Cardiac muscle cell (in vitro differentiated cells and primary cell): ENCODE measurements at regions not wholly inside any gene's neighbourhood (a gene's known extent, or its start where the extent isn't known, plus 50 kb on each side); places are given as distances from the start of the nearest gene placed in this dataset.

ENCODE experiments used
- DNase-seq, 2 donors: peaks; one replicate each; pipeline versions ENCODE4 v3.0.0 to v3.0.0-alpha.2; 2010 to 2017; ENCODE audit warnings: low read depth in 1 of 2, low spot score in 1 of 2
- H3K27ac ChIP-seq: fragments of 200-600 bp; sonication (generic); 2 replicates; pipeline ENCODE4 v1.5.1; 2016
- H3K27me3 ChIP-seq: fragments of 200-600 bp; sonication (generic); 2 replicates; pipeline ENCODE4 v1.6.0; 2016; ENCODE audit warnings: control low read depth
- H3K36me3 ChIP-seq: fragments of 200-600 bp; sonication (generic); 2 replicates; pipeline ENCODE4 v1.5.1; 2016; ENCODE audit warnings: control low read depth
- H3K4me1 ChIP-seq: fragments of 200-600 bp; sonication (generic); 2 replicates; pipeline ENCODE4 v1.8.1; 2017; ENCODE audit warnings: low read depth, mild to moderate bottlenecking, mixed run types
- H3K4me3 ChIP-seq: fragments of 200-600 bp; sonication (generic); 2 replicates; pipeline ENCODE4 v1.5.1; 2016; ENCODE audit warnings: mild to moderate bottlenecking
- H3K9me3 ChIP-seq: fragments of 200-600 bp; sonication (generic); 2 replicates; pipeline ENCODE4 v1.5.1; 2017; ENCODE audit warnings: low read depth, mild to moderate bottlenecking, control low read depth
- TF ChIP-seq, protein P1 (sequence below): IDR thresholded peaks from 2 replicates; pipeline ENCODE4 v1.5.1; 2012; ENCODE audit warnings: low read depth, mild to moderate bottlenecking, low read length

GRCh38 chr6:78462728-78463127, 404.6 kb upstream of the IRAK1BP1 start:
- Histone ChIP-seq H3K4me3 (no peak overlapping the region), H3K27ac (no peak overlapping the region), H3K9me3 (no peaks in the 10 kb centered on the region), H3K36me3 (no peaks in the 10 kb centered on the region), H3K27me3 (no peaks in the 10 kb centered on the region), H3K4me1 (no peaks in the 10 kb centered on the region)
- TF ChIP-seq, protein P1, sequence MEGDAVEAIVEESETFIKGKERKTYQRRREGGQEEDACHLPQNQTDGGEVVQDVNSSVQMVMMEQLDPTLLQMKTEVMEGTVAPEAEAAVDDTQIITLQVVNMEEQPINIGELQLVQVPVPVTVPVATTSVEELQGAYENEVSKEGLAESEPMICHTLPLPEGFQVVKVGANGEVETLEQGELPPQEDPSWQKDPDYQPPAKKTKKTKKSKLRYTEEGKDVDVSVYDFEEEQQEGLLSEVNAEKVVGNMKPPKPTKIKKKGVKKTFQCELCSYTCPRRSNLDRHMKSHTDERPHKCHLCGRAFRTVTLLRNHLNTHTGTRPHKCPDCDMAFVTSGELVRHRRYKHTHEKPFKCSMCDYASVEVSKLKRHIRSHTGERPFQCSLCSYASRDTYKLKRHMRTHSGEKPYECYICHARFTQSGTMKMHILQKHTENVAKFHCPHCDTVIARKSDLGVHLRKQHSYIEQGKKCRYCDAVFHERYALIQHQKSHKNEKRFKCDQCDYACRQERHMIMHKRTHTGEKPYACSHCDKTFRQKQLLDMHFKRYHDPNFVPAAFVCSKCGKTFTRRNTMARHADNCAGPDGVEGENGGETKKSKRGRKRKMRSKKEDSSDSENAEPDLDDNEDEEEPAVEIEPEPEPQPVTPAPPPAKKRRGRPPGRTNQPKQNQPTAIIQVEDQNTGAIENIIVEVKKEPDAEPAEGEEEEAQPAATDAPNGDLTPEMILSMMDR = no peak
- DNase-seq = no peak

DNA sequence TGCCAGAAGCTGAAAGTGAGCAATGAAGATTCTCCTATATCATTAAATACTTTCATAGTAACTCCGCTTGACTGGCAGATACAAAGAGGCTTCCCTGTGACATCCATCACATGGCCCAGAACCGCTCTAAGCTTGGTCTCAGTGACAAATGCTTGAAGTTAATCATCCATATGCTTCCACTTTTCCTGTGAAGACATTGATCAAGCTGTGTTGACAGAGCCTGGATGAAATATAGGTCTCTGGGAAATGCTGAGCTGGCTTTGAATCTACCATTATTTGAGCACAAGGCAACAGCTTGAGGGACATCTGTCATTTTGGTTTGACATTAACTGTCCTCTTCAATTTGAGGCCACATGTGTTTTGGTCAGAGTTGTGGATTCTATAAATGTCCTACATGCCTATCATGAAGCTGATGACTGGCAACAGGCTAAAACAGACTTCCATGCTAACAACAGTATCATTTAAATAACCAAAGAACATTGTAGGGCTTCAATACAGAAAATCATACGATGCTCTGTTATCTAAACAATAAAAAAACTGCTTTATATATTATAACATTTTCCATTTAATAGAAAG, 402.2 kb upstream of the IRAK1BP1 start:
- no peak overlapping the region for H3K4me3 ChIP-seq
- H3K27me3 ChIP-seq = no peaks in the 10 kb centered on the region
- no peaks in the 10 kb centered on the region for H3K4me1 ChIP-seq
- no peak overlapping the region for H3K27ac ChIP-seq
- H3K36me3 ChIP-seq = no peaks in the 10 kb centered on the region
- TF ChIP-seq, protein P1 = no peak
- DNase-seq = no peak
- H3K9me3 ChIP-seq = no peaks in the 10 kb centered on the region

GRCh38 chr6:78476561-78476960, 390.8 kb upstream of the IRAK1BP1 start:
- TF ChIP-seq, protein P1 = no peak
- H3K9me3 ChIP-seq = no peaks in the 10 kb centered on the region

DNA sequence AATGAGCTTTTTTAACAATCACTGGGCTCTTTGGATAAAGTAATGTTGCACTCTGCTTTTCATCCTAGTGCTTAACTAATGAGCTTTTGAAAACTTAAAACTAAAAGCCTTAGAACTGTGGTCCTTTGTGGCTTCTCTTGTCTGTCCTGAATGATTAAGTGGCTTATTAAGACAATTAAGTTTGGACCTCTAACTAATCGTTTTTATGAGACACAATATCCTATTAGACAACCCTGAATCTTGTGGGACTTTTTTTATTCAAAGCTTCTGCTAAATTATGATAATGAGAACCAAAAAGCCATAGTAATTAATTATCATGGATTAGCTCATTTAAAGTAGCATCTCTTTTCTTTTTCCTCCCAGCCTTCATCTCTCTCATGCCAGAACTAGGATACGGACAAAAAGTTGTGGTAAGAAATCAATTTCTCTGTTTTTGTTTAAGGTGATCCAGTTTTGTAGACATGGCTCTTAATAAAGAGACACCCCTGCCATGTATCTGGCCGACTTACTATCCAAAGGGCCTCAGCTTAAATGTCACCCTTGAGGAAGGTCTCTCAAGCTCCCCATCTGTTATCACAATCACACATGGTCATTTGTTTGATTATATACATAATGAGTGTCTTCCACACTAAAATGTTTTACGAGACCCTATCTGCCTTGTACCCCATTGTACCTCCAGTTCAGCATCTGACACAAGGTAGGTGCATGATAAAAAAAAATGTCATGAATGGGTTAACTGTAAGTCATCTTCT, 384.4 kb upstream of the IRAK1BP1 start:
- no peak for DNase-seq
- no peak overlapping the region for H3K27ac ChIP-seq
- no peak overlapping the region for H3K4me3 ChIP-seq
- H3K9me3 ChIP-seq = no peaks in the 10 kb centered on the region
- no peaks in the 10 kb centered on the region for H3K27me3 ChIP-seq
- no peaks in the 10 kb centered on the region for H3K36me3 ChIP-seq
- no peaks in the 10 kb centered on the region for H3K4me1 ChIP-seq
- TF ChIP-seq, protein P1 = no peak

More at GRCh38 chr6:78476561-78476960, 390.8 kb upstream of the IRAK1BP1 start:
- Histone ChIP-seq H3K36me3 (no peaks in the 10 kb centered on the region), H3K4me1 (no peaks in the 10 kb centered on the region), H3K4me3 (no peak overlapping the region), H3K27ac (no peak overlapping the region), H3K27me3 (no peaks in the 10 kb centered on the region)
- DNase-seq = no peak

GRCh38 chr6:78483553-78484197, 383.7 kb upstream of the IRAK1BP1 start:
- Histone ChIP-seq H3K4me1 (no peaks in the 10 kb centered on the region), H3K27ac (no peak overlapping the region), H3K4me3 (no peak overlapping the region), H3K36me3 (no peaks in the 10 kb centered on the region), H3K27me3 (no peaks in the 10 kb centered on the region), H3K9me3 (no peaks in the 10 kb centered on the region)
- TF ChIP-seq, protein P1 = no peak
- no peak for DNase-seq
